KG1 (cell line): ENCODE measurements at regions not wholly inside any gene's neighbourhood (a gene's known extent, or its start where the extent isn't known, plus 50 kb on each side); places are given as distances from the start of the nearest gene placed in this dataset.

Experiments
- DNase-seq: peaks from one replicate; lab custom pipeline; 2025; lab: John Stamatoyannopoulos, UW

DNA sequence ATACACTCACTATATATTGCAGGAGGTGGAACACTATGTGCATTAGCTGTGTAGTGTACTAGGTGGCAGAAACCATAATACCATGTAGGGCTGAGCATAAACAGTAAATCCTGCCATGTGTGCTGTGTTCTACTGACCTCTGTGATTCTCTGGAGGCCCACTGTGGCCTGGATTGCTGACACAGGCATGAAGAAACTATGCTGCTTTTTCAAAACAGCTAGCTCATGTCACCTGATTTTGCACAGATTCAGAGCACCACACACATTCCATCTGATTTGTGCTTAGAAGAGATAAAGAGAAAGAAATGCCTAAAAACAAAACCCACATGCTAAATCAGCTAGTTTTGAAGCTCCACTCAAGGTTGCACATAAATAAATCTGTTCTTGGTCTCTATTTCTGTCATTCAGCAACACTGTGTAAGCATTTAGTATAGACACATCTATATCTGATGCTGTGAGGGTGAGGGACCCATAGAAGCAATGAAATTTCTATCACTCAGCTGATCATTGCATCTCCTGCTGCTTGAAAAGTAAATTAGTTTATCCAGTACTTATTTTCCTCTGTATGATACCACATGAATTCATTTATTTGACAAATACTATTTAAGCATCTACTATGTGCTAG is 1007.7 kb upstream of the SEMA6D start:
- DNase-seq, result no peak

DNA sequence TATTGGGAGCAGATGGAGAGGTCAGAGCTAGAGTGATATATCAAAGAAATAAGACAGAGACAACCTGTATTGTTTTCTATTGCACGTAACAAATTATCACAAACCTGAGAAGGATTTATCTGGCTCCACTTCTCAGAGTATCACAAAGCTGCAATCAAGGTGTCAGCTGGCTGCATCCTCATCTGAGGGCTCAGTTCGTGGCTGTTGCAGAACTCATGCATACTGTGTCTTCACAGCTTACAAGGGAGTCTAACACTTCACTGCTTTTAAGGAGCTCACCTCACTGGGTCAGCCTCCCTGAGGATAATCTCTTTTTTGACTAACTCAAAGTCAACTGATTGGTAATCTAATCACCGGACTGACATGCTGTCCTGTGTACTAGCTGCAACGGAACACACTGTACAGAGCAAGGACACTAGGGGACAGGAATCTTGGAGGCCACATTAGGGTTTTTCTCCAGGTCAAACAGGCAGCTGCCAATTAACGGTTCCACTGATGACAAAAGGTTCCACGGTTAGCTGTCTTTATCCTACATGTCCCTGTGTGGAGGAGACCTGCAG is 1006.8 kb upstream of the SEMA6D start:
- no peak for DNase-seq

DNA sequence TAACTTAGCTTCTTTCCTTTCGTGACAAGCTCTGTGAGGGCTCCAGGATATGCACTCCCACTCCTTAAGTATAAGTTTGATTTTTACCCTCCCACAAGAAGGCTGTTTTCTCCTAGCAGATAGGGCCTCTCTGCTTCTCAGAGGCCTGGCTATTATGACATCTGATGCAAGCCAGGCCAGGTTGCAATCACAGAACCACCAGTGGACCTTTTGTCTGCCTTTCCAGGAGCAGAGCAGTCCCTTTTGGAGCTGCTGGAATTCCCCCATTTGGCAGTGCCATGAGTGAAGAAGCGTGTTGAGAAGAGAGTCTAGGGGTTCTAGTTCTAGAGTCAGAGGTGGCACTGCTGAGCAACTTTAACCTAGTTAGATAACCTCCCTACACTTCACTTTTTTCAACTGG is 1004.3 kb upstream of the SEMA6D start:
- DNase-seq, result no peak

DNA sequence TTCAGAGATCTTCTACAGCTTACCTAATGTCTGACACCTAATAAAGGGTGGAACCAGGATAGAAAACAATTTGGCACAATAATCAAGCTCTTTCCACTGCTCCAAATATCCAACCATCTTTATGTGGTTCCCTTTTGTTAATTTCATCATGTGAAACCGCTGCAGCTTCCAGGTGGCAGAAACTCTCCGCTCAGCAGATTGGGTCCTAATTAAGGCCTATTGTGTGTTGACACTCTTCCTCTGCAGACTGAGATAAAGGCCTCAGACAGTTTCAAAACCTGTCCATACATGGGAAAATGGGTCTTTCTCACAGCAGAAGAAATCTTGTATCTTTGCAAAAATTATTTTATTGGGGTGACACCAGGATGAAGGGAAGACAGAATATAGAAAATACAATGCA is 1002.4 kb upstream of the SEMA6D start:
- no peak for DNase-seq

DNA sequence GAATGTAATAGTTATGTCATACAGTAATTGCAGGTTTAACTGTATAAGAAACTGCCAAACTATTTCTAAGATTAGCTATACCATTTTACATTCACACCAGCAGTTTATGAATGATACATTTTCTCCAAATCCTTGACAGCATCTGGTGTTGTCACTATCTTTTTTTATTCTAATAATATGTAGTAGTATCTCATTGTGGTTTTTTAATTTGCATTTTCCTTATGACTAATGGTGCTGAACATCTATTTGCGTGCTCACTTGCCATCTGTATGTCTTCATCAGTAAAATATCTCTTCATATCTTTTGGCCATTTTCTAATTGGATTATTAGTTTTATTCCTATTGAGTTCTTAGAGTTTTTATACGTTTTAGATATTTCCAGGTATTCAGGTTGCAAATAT is 994.0 kb upstream of the SEMA6D start:
- no peak for DNase-seq

DNA sequence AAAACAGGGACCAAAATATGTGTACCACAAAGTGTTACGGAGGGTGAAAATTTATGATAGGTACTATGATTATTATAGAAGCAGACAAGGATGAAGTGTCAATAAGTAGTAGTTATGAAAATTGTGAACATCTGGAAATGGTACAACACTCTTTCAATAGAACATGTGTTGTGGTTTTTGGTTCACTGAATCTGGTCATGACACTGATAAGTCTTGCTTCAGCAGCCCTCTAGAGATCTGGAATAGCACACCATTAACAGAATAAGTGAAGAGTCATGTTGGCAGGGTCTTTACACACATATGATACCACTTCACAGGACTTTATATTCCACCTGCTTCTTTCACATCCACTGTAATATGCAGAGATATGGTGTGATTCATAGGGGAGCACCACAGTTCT is 985.2 kb upstream of the SEMA6D start:
- no peak for DNase-seq

DNA sequence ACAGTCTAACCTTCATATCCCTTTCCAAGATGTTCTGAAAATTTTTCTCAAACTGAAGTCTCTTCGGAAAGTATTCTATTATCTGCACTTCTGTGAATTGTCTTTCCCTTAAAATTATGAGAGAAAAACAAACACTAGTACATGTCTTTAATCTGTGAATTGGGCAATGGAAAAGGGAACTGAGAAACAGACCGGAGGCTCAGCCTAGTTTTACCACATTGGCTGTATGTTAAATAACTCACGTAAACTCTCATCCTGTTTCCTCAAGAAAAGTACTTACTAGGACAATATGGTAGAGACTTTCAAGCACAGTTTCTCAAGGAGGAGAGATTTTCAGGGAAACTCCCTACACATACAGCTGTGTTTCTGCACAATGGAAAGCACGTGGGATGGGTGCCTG is 982.2 kb upstream of the SEMA6D start:
- no peak for DNase-seq

DNA sequence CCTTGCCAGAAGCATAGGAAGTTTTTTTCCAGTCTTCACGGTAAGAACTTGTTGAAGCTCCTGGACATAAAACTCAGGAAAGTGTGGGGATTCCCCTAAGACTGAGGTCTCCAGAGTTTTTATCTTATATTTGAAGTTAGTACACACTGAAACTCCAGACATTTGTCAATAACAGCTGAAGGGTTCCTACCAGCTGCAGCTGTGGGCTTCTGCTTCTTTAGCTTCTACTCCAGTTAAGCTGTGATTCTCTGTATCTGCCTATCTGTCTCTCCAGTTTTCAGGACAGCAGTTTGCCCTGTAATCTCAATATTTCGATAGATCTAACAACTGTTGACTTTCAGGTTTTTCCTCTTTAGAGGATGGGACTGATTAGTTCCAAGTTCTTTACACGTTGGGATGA is 966.0 kb upstream of the SEMA6D start:
- DNase-seq, result no peak

DNA sequence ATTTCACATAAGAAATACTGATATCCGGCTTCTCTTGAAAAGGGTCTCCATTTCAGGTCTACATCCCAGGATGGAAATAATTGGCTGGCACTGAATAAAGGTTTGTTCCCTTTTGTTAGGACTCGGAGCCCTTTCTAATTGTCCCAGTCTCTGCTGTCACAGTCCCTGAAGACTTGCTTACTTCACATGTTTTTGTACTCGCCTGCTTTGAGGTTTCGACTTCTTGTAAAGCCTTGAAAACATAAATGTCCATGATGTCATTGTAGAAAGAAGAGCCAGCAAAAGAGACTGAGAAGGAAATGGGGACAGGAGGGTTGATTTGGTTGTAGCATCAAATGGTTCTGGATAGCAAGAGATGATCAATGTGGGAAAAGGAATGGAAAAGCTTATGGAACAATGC is 963.4 kb upstream of the SEMA6D start:
- no peak for DNase-seq

DNA sequence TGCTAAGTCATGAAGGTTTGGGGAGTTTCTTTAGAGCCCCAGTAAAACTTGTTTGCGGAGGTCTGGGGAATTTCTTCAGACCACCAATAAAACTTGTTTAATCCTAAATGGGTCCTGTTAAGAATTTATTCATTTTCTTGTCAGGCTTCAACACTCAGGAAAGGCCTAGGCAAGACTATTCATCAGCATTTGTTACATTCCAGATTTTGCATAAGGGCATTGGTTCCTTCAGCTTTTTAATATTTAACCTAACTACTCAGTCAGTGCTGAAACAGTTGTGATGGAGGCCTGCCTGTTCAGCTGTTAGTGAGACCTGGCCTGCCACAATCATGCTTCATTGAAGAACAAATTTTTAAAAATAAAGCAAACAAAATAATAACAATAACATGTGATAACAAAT is 954.2 kb upstream of the SEMA6D start:
- no peak for DNase-seq

DNA sequence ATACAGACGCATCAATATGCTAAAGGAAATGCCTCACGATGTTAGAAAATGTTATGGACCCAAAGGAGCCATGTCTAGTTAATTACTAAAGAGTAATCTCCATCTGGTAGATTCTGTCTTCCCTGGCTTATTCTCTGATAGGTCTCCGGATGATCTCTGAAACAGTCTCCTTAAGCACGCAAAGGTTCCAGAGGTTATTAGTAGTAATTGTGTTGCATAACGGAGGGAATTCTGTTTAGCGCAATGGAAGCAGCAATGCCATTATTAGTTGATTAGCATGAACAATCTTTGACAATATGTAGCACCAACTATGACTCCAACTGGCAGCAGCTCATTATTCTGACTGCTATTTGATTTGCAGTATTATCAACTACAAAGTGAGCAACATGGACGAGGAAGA is 952.5 kb upstream of the SEMA6D start:
- no peak for DNase-seq

DNA sequence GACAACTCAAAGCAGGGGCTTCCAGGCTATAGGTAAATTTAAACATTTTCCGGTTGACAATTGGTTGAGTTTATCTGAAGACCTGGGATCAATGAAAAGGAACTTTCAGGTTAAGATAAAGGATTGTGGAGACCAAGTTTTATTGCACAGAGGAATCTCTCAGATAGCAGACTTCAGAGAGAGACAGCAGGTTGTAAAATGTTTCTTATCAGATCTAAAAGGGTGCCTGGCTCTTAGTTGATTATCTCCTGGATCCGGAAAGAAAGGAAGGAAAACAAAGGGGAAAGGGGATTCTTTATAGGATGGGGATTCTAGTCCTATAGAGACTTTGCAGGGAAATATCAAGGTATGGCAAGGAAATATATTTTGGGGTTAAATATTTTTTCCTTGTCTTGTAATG is 951.3 kb upstream of the SEMA6D start:
- no peak for DNase-seq

DNA sequence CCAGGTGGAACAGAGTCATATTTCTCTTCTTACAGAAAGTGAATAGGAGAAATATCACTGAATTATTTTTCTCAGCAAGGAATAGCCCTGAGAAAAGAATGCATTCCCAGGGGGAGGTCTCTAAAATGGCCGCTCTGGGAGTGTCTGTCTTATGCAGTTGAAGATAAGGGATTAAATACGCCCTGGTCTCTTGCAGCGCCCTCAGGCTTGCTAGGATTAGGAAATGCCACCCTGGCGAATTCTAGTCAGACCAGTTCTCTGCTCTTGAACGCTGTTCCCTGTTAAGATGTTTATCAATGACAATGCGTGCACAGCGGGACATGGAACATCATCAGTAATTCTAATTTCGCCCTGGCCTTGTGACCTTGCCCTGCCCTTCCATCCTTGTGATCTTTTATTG is 949.0 kb upstream of the SEMA6D start:
- DNase-seq, result no peak

DNA sequence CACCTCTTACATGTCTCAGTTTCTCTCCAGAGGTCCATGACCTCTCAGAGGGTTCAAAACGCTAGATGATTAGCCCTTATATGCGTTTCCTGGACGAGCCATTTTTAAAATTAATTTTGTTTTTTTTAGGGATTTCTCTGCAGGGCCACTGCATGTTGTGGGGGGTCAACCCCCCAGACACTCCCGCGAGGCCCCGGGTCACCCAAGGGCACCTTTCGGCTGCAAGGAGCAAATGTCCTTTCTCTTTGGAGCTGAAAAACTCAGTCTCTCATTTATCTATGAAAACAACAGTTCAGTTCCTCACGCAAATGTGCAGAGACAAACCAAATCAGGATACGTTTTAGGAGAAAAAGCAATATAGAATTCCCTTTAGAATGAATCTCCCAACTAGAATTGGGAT is 944.3 kb upstream of the SEMA6D start:
- no peak for DNase-seq

DNA sequence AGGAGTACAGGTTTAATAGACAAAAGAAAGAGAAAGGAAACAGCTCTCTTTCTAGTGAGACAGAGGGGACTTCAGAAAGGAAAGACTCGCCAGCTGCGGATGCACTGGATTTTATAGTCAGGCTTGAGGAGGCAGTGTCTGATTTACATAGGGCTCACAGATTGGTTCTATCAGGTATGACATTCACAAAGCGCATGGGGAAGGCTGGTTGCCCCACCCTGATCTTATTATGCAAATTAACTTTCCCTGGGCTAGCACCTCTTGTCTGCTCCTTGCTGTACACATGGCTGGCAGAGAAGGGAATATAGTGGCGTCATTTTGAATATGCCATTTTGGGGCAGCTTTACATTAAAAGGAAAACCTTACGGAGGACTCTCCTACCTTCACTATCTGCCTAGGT is 938.4 kb upstream of the SEMA6D start:
- no peak for DNase-seq

DNA sequence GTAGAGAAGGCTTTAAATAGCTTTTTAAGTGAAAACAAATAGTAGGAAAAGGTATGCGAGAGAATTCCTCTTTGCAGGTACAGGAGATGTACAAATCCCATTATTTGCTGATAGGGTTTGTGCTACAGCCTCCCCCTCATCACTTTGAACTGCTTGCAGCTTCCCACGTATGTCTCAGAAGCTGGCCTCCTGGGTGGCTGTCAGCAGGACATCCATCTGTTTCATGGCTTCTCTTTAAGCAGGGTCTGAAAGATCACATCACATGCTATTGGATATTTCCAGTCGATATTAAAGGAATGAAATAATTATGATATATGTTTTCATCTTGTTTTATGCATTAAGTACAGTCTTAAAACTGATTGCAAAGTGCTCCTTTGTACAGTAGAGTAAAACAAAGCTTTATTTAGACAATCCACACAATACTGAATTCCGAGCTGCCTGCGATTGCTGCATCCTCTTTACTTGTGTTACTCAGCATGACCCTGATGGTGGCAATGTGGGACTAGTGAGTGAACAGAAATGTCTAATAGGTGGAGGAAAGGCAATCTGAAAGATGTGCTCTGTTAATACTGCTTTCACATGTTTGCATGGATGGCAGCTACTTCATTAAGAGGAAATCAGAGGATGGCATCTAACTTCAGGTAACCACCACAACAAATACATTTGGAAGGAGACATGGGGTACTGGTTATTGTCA is 930.6 kb upstream of the SEMA6D start:
- DNase-seq, result no peak

DNA sequence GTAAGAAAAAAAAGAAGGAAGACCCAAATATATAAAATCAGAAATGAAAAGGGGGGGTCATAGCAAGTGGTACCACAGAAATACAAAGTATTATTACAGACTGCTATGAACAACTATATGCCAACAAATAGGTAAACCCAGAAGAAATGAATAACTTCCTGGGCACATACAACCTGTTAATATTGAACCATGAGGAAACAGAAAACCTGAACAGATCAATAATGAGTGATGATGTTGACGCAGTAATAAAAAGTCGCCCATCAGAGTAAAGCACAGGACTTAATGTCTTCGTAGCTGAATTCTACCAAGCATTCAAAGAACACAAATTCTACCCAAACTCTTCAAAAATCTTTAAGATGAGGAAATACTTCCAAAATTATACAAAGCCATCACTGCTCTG is 921.6 kb upstream of the SEMA6D start:
- no peak for DNase-seq

DNA sequence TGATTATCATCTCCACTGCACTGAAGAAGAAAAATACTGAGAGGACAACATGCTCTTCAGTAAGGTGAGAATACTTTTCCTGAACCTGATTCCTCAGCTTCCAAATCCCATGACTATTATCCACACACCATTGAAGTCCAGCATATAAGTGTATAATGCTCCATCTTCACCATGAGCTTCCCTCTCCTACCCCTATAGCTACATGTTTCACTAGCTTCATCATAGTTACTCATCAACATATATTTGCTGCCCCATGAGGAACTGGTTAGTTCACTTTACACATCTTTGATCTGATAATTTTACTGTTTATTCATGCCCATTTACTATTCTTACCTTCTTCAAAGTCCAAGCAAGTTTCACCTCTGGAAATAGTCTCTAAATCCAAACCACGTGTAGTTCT is 908.5 kb upstream of the SEMA6D start:
- DNase-seq, result no peak

DNA sequence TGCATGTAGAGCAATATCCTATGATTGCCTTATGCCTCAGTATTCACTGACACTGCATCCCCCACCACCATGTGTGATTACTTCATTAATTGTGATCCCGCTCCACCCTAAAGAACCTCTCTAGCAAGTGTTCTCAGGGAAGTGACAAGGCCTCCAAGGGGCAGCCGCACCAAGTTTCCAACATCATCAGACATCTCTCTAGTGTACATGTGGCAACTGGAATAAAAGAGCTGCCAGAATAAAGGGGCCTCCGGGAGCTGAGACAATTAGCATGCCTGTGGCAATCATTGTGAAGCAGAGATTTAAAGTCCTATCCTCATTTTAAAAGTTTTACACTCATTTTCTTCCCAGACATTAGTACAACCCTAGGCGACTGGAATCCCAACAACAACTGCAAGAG is 902.1 kb upstream of the SEMA6D start:
- DNase-seq, result no peak

DNA sequence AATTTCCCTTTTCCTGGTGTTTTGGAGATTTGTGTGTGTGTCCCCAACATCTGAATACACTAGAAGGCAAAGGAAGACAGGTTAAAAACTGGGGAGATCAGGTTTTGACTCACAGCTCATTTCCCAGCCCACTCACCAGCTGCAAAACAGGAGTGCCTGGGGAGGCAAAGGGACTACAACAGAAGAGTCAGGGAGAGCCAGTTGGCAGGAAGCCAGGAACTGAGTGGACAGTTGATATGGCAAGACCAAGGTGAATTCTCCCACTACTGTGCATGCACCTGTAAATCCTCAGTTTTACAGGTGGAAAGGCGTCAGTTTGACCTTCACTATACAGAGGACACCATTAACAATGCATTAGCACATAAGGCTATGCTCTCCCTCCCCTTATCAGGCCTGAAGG is 901.5 kb upstream of the SEMA6D start:
- DNase-seq, result no peak

DNA sequence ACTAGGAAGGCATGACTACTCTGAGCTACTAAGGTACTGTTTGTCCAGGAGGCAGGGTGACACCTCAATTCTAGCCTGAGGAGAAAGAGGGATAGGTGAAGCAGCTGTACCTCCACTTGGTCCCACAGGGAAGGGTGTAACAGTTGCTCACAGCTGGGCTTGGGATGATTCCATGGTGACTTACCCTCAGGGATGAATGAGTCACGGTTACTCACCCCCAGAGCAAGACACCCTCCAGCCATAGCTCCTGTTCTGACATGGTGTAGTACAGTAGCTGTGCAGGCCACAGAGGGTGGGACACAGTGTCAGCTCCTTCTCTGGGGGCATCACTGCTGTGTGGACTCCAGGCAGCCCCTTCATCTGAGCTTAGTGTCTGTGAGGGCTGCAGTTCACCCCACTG is 868.6 kb upstream of the SEMA6D start:
- DNase-seq, result no peak

DNA sequence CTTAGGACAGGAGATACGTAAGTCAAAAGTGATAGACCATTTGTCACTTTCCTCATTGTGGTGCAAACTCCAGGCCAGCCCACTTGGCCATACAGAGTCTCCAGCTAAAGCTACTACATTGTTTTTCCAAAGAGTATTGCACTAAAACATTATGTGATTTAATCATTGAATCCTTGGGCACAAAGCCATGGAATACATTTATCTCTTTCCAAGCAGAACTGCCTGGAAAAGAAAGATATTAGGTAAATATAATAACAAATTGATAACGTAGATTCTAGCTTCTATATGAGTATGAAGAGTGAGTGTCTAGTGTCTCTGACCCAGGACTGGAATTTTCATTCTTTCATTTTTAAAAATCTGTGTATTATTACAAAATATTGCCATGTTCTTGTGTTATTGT is 863.7 kb upstream of the SEMA6D start:
- DNase-seq, result no peak

DNA sequence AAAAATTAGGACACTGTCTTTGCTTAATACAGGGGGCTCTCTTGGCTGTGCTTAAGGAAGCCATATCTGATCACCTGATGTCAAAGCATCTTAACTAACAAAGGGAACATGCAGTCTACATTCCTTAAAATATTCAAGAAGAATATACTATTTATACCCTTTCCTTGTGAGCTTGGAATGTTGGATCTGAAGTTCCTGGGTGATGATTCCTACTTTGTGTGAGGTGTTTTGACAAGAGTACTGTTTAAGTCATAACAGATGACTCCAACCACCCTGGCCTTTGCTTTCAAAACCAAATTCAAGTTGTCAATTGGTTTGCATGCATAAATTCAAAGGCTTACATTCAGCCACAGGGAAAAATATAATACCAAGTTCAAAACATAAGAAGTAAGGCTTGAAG is 862.7 kb upstream of the SEMA6D start:
- DNase-seq, result no peak

DNA sequence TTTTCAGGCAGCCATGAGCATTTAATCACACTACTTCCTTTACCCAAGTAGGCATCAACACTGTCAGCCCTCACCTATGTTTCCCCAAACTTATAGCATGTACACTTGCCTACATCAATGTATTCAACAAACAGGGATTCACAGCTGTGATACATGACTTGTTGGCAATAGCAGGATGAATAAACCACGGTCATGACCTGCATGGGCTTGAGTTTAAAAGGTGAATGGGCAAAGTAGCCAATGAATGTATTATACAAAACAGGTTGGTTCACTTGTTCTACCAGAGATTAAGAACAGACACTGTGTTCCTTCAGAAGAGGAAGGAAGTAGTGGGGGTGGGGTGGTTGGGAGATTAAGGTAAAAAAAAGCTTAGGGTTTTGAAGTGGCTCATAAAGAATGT is 861.9 kb upstream of the SEMA6D start:
- no peak for DNase-seq
